Esophagus muscularis mucosa (tissue), 4 donors: ENCODE measurements at regions not wholly inside any gene's neighbourhood (a gene's known extent, or its start where the extent isn't known, plus 50 kb on each side); places are given as distances from the start of the nearest gene placed in this dataset.

Experiments used
- DNase-seq: peaks from one replicate; pipeline ENCODE4 v3.0.0-alpha.2; 2017; ENCODE audit errors: extremely low spot score
- H3K27ac ChIP-seq, 4 donors: fragments of 200-600 bp; sonication (generic); replicated peaks in 1 of 4; 1 replicate in 3 of 4; 2 replicates in 1 of 4; pipeline ENCODE4 v1.5.1; 2016 to 2019; ENCODE audit warnings: mild to moderate bottlenecking in 1 of 4
- H3K27me3 ChIP-seq, 4 donors: fragments of 200-600 bp; sonication (generic); one replicate each; pipeline versions ENCODE4 v1.5.1 to v1.6.0; 2016 to 2019
- H3K36me3 ChIP-seq, 4 donors: fragments of 200-600 bp; sonication (generic); one replicate each; pipeline ENCODE4 v1.5.1; 2016 to 2019
- H3K4me1 ChIP-seq, 4 donors: fragments of 200-600 bp; sonication (generic); one replicate each; pipeline ENCODE4 v1.5.1; 2016 to 2019
- H3K4me3 ChIP-seq, 4 donors: fragments of 200-600 bp; sonication (generic); 1 replicate in 2 of 4; 2 replicates in 2 of 4; pipeline ENCODE4 v1.5.1; 2016 to 2019; ENCODE audit warnings: mild to moderate bottlenecking in 4 of 4, moderate library complexity in 1 of 4
- H3K9me3 ChIP-seq, 4 donors: fragments of 200-600 bp; sonication (generic); 1 replicate in 3 of 4; 2 replicates in 1 of 4; pipeline ENCODE4 v1.5.1; 2016 to 2019
- CTCF ChIP-seq, 3 experiments: fragments of 200-600 bp in 2 of 3; fragments of 450-650 bp in 1 of 3; sonication (generic) in 2 of 3; IDR thresholded peaks; one replicate each; pipeline ENCODE4 v1.5.1; 2017 to 2019; ENCODE audit warnings: antibody characterized with exemption in 3 of 3, mild to moderate bottlenecking in 2 of 3, moderate library complexity in 1 of 3
- EP300 ChIP-seq: sonication (generic); formaldehyde crosslinking; IDR thresholded peaks from one replicate; pipeline ENCODE4 v1.6.1; 2017; ENCODE audit warnings: antibody characterized with exemption
- POLR2A ChIP-seq: fragments of 450-650 bp; IDR thresholded peaks from one replicate; pipeline ENCODE4 v1.6.1; 2017; ENCODE audit warnings: antibody characterized with exemption, moderate library complexity, mild to moderate bottlenecking, low read depth
- POLR2AphosphoS5 ChIP-seq, 2 donors: sonication (generic); formaldehyde crosslinking; IDR thresholded peaks; one replicate each; pipeline ENCODE4 v1.6.1; 2017; ENCODE audit warnings: antibody characterized with exemption in 2 of 2
- WGBS: methylation state at CpG from one replicate; pipeline ENCODE4 v1.1.5; 2018; 5-methylcytosine and 5-hydroxymethylcytosine counted together
- intact Hi-C: fragments of 100-400 bp; cut with DNase I; formaldehyde crosslinking; loops from one replicate; pipeline ENCODE4 v1.15.1; 2023

- H3K9me3 ChIP-seq: no peaks in the 10 kb centered on the region
- H3K27me3 ChIP-seq: no peaks in the 10 kb centered on the region
- 60% methylated on average over 3 of the region's 3 CpGs for WGBS
- no peak for DNase-seq
- peaks cover 4 to 56% (median 33%) of the 10 kb centered on the region in 4 donors for H3K4me1 ChIP-seq
- H3K27ac ChIP-seq: no peak overlapping the region
- H3K4me3 ChIP-seq: no peak overlapping the region
- intact Hi-C loops: loop anchor here (10.0 kb wide), 1 partner anchor 127 kb away; no protein-coding TSS in a partner anchor
- no peaks in the 10 kb centered on the region for H3K36me3 ChIP-seq
- TF ChIP-seq POLR2AphosphoS5 (IDR thresholded peaks at IDR 0.05) (no peak), CTCF (IDR thresholded peaks at IDR 0.05) (no peak), POLR2A (no peak), EP300 (no peak)
Observed at GRCh38 chr14:34222122-34222521, 239.9 kb downstream of the SPTSSA start.

- Histone ChIP-seq H3K4me1 (peaks cover 4 to 55% (median 33%) of the 10 kb centered on the region in 4 donors), H3K27me3 (no peaks in the 10 kb centered on the region), H3K4me3 (no peak overlapping the region), H3K27ac (no peak overlapping the region), H3K9me3 (no peaks in the 10 kb centered on the region), H3K36me3 (no peaks in the 10 kb centered on the region)
- 73% methylated on average over 7 of the region's 7 CpGs for WGBS
- intact Hi-C loops: loop anchor here (10.0 kb wide), 1 partner anchor 126 kb away; no protein-coding TSS in a partner anchor
- TF ChIP-seq EP300 (no peak), CTCF (IDR thresholded peaks at IDR 0.05) (no peak), POLR2AphosphoS5 (IDR thresholded peaks at IDR 0.05) (no peak), POLR2A (no peak)
- no peak for DNase-seq
Observed at GRCh38 chr14:34220921-34221320, 241.1 kb downstream of the SPTSSA start.

GRCh38 chr14:34220378-34220706 is 241.7 kb downstream of the SPTSSA start:
- H3K36me3 ChIP-seq: no peaks in the 10 kb centered on the region
- no peak overlapping the region for H3K27ac ChIP-seq
- peaks cover 4 to 55% (median 33%) of the 10 kb centered on the region in 4 donors for H3K4me1 ChIP-seq
- no peak overlapping the region for H3K4me3 ChIP-seq
- H3K27me3 ChIP-seq: no peaks in the 10 kb centered on the region
- intact Hi-C loops: loop anchor here (10.0 kb wide), 1 partner anchor 126 kb away; no protein-coding TSS in a partner anchor
- no peak for DNase-seq
- H3K9me3 ChIP-seq: no peaks in the 10 kb centered on the region
- no peak for TF ChIP-seq POLR2AphosphoS5 (IDR thresholded peaks at IDR 0.05)
- no peak for TF ChIP-seq POLR2A
- TF ChIP-seq EP300: no peak
- no peak for TF ChIP-seq CTCF (IDR thresholded peaks at IDR 0.05)
- WGBS: 94% methylated on average over 2 of the region's 2 CpGs

- intact Hi-C loops: loop anchor here (10.0 kb wide), 1 partner anchor 125 kb away; no protein-coding TSS in a partner anchor
- H3K36me3 ChIP-seq: no peaks in the 10 kb centered on the region
- no peaks in the 10 kb centered on the region for H3K9me3 ChIP-seq
- WGBS: 89% methylated on average over 7 of the region's 7 CpGs
- peak overlapping the region in 3 of 4 donors; percentile 75 to 77 (median 75) for H3K27ac ChIP-seq
- TF ChIP-seq POLR2AphosphoS5 (IDR thresholded peaks at IDR 0.05) (no peak), EP300 (no peak), POLR2A (no peak), CTCF (IDR thresholded peaks at IDR 0.05) (no peak)
- H3K4me1 ChIP-seq: peaks cover 4 to 55% (median 33%) of the 10 kb centered on the region in 4 donors
- DNase-seq: no peak
- no peaks in the 10 kb centered on the region for H3K27me3 ChIP-seq
- H3K4me3 ChIP-seq: no peak overlapping the region
Observed at GRCh38 chr14:34219661-34220377, 242.2 kb downstream of the SPTSSA start.
